GF-D8 (cell line): ENCODE measurements at regions not wholly inside any gene's neighbourhood (a gene's known extent, or its start where the extent isn't known, plus 50 kb on each side); places are given as distances from the start of the nearest gene placed in this dataset.

Experiments used
- DNase-seq: peaks from one replicate; lab custom pipeline; 2025; lab: John Stamatoyannopoulos, UW

DNA sequence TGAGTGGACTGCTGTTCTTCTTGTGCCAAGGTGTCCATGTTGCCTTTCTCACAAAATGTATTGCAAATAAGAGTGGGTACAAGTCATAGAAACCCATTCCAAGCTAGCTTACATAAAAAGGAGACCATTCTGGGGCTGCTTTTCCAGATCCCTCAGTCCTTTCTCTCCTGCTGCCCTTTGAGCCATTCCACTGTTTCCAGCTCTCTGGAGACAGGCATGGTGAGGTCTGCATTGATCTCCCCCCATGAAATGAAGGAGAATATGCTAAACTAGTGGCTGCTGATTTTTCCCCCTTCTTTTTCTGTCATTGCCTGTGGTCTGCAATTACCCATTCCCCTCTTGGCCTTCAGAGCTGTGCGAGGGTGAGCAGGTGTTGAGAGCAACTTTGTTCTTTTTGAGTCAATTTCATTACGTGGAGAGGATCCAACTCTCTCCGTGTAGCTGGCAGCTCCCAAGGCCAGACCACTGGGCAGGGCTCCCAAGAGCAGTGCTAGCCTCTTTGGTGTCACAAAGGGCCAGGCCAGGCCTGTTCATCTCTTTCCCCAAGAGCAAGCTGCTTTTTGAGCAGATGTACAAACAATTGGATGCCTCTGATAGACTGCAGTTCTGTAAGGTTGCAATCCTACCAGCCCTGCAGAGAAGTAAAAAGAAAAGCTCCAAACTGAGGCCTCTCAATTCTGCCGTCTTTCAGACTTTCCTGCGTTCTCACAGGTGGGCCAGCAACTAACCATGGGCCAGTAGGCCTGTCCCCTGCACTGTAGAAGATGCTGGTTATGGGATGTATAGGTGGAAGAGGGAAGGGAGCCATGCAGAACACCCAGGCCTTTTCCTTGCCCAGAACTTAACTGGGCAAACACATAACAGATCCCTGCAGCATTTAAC, 96.1 kb upstream of the ARMC2 start:
- no peak for DNase-seq

DNA sequence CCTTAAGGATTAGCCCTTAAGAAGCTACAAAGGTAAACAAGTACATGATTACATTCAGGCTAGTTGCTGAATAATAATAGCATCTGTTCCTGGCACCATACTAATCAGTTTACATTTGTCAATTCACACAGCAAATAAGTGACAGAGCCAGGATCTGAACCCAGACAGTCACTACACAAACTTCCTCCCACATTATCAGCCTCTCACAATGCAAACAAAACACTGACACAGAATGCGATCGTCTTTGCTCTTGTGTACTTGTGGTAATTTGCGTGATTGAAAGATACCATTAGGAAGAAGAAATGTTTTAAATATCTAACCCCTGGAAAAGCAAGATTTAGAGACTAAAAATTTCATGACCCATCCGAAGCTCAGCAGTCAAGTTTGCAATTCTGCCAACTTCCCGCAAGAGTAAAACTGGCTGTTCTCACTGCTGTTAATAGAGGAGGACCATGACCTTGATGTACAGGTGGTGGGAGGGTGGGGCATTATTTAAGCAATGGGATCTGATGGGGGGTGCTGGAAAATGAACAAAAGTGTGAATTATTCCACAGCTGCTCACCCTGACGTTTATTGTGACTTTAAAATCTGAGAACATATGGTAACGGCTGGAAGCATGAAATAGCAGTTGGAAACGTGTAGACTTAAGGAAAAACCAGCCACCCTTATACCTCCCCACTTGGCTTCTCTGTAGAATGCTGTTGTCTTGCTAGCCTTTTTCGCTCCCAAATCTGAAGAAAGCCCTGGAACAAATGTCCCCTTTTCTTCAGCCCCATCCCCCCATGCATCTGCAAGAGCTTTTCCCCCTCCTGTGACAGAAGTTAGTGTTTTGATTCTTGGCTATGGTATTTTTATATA, 95.3 kb upstream of the ARMC2 start:
- DNase-seq, result no peak

DNA sequence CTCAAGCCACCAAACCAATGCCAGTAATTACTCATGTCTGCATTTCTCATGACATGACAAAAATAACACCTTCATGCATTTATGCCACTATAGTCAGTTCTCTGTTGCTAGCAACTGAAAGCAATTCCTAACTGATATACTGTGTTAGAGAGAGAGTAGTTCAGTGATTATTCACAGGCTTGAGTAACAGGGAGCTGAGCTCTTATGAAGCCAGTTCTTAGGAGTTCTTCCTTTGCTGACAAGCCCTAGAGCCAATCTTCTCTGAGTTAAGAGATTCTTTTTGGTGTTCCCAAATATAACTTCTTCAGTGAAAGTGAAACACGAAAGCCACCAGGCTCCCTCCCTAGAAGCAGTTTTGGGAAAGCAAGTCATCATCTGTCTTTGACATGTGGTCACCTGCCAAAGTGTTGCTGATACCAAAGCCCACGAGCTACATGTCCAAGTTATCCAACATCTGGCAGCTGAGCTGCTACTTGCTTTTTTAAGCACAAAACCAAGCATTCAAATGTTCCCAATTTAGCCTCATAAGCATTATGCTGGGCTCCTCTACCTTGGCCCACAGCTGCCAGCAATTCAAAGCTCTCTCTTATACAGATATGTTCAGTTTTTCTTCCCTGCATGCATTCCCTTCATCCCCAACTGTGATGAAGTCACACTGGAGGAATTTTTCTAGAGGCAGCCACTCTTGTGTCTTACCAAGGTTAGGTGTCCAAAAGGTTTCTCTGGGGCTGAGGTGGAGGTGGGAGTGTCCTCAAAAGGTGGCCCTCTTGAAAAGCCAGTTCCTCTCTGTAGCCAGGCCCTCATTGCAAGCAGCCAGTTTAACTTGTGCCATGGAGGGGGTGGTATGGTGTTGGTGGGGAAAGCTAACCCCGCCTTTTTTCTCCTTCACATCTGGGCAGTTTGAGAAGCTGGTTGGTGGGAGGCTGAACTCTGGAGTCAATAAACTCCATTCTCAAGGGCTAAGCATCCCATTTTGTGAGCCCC, 92.7 kb upstream of the ARMC2 start:
- no peak for DNase-seq

DNA sequence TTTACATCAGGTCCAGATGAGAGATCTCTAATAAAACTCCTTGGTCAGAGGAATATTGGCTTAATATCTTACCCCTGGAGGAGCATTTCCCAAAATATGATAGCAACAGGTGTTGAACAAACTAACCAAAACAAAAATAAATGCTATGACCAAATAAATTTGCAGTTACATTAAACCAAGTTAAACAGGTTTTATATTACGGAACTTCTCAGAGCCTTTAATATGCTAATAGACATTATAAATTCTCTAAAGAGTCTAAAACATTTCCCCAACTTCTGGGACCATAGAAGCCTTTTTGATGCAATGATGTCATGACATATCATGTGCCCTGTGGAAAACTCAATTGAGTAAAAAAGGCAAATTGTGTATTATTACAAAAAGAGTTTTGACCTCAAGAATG, 90.9 kb upstream of the ARMC2 start:
- no peak for DNase-seq

DNA sequence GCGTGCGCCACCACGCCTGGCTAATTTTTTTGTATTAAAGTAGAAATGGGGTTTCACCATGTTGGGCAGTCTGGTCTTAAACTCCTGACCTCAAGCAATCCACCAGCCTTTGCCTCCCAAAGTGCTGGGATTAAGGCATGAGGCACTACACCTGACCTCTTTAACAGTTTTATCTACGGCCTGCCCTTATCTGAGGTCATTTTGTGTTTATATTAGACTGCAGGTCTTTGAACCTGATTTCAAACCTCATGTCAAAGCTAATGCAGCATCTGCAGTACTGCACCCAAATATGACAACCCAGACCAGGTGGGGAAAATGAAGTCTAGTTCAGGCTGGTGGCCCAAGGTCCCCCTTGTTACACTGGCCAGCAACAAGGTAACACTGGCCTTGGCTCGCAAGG, 89.3 kb upstream of the ARMC2 start:
- DNase-seq, result no peak

DNA sequence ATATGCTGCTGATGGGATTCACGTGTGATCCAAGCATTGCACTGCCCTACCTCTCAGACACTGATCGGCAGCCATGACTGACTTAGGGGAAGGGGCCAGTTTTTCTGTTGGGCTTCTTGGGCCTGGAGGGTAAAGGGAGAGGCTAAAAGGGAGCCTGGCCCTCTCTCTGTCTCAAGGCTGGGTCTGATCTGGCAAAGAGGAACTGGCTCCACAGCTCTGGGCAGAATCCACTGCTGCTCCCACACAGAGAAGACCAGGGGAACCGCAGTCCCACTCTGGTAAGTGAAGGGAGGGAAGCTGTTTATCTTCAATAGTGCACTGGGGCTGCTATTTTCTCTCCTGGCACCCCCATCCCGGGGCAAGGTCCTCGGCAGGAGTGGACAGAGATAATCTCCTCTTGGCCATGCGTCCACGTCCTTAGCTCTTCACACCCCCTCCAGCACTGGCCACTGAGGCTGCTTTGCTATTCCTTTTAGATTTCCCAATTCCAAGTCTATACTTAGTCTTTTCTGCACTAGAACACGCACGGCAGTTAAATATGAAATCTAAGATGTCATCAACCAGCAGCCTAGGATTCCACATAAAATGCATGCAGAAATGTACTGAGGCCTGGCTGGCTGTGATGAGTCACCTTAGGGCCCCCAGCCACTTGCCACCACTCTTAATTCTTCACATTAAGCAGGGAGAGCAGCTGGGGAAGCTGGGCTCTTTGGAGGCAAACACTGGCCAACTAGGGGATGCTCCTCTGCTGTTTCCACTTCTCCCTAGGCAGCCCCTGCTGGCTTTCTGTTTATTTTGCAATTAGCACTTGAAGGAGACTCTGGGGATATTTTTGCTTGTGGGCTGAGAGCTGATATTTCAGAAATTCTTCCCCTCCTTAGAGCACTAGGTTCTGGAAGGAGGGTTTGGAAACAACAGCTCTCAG, 87.8 kb upstream of the ARMC2 start:
- no peak for DNase-seq

DNA sequence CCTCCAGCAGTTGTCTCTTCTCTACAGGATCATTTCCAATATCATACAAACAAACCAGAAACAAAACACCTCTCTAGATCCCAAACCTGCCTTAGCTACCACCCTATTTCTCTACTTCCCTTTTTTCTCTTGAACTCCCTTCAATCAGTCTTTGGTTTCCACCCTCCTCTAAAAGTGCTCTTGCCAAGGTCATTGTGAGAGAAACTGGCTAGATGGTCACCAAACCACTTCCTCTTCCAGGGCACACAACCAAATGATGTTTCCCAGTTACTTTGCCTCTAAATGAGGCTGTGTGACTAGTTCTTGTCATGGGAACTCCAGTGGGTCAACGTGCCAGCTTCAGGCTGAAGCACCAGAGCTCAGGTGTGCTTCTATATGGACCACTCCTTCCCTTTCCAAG, 85.8 kb upstream of the ARMC2 start:
- peak; percentile 16 for DNase-seq

DNA sequence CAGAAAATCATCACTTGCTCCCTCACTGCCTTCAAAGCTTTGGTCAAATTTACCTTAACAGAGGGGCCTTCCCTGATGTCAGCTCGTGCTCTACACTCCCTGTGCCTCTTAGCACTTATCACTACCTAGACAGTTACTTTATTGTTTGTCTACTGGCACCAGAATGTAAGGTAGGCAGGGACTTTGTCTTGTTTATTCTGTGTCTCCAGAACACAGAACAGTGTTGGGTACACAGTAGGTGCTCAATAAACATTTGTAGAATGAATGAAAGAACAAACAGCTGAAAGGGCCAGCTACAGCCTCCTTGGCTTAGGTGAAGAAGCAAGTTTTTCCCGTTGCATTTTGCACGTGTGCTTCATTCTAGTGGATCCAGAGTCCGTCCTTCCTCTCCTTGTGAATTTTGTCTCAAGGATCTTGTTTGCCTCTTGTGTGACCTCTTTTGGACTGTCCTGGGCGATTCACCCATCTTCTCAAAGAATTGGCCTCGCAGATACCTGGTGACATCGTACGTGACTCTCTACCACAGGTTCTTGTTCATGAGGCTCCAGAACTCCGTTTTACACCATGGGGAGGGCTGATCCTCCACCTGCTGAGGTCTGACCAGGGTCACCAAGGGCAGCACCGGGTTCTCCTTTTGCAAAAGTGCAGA, 84.2 kb upstream of the ARMC2 start:
- no peak for DNase-seq

DNA sequence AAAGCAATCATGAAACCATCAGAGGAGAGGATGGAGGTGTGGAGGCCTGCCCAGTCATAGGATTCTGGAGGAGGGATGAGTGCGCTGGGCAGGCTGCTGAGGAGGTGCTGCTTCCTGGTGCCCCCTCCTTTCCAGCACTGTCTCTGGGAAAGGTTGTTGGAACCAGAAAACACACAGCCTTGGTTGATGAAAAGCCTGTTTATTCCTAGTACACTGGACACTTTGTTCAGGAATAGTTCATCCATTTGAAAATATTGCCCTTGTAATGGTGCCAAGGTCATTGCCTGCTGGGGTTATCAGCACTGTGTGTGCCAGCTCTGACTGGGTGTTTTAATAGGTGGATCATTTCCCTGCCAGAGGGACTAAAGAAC, 83.7 kb upstream of the ARMC2 start:
- DNase-seq, result no peak

DNA sequence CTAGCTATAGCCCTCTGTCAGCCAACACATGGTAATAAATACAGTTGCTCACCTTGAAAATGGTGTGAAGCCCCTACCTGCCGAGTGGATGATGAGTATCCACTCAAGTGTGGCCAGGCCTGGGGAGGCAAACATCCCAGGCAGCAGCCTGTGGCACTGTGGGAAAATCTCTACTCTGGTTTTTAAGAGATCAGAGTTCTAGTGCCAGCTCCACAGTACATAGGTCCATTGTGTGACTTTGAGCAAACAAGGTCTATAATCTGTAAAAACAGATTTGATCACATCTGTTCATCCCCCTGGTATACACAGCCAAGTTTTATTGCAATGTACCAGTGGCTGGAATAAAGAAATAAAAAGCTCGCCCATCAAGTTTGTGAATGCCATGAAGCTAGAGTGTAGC, 82.7 kb upstream of the ARMC2 start:
- DNase-seq, result no peak

DNA sequence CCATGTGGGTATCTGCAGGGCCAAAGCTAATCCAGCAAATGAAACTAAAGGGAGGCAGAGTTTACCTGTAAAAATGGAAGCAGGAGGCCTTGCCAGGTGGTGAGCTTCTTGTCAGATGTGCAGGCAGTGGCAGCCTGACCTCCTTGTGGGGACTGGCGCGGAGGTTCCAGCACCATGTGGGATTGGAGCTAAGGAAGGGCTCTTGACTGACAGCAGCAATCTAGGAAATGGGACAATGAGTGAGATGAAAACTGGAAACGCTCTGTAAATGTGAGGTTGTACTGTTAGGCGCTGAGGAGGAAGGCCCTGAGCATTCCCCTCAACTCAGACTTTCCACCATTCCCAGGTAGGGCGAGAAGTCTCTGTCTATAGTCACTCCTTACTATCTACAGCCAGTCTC, 81.8 kb upstream of the ARMC2 start:
- no peak for DNase-seq

DNA sequence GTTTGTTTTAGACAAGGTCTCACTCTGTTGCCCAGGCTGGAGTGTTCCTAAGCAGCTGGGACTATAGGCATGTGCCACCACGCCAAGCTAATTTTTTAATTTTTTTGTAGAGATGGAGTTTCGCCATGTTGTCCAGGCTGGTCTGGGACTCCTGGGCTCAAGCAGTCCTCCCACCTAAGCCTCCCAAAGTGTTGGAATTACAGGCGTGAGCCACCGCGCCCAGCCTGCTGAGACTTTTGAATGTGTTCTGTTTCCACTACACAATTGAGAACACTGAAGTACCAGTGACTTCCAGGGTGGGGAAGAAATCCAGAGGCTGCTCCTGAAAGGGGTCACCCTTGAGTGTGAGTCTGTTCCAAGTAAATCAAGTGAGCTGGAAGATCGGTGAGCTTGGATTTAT, 81.3 kb upstream of the ARMC2 start:
- DNase-seq, result no peak

DNA sequence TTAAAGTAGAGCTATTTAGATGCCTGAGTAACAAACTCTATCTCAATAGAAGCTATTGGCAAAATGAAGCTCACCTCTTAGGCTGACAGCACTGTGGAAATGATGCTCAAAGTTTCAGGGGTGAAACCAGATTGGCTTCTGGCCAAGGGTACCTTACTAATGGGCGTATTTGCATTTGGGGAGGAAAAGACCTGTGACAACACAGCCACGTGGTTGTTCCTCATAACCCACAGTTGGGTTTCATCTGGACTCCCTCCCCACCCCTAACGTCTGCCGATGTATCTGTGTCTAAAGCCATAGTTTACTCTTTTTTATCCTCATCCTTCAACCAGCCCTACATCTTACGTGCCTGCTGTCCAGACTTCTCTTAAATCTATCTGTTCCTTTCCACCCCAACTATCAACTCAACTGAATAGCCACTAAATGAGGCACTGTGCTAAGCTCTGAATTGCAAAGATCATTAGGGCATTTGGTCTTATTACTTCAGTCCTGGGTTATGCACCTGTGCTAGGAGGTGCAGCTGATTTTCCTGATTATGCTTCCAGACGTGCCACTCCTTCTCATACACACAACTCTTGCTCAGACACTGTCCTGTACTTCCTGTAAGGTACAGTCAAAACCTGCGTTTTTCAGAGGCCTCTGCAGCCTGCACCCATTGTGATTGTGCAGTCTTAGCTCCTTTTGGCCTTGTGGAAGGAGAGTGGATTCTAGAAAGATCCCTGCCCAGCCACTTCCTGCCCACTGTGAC, 80.6 kb upstream of the ARMC2 start:
- no peak for DNase-seq

DNA sequence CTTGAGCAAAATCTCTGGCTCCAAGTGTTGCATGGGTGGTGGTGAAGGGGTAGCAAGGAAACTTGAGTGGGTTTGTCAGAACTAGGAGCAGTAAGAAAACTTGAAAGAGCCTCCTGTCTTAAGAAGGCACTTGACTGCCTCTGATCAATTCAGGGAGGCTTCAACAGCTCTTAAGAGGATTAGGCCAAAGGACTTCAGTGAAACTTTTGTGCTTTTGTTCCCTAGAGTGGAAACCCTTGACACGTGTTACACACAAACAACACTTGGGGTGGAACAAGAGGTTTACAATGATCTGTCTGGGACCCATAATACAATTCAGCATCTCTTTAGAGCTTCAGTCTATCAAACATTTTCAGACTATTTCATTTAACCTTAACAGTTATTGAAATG, 80.1 kb upstream of the ARMC2 start:
- DNase-seq, result no peak

DNA sequence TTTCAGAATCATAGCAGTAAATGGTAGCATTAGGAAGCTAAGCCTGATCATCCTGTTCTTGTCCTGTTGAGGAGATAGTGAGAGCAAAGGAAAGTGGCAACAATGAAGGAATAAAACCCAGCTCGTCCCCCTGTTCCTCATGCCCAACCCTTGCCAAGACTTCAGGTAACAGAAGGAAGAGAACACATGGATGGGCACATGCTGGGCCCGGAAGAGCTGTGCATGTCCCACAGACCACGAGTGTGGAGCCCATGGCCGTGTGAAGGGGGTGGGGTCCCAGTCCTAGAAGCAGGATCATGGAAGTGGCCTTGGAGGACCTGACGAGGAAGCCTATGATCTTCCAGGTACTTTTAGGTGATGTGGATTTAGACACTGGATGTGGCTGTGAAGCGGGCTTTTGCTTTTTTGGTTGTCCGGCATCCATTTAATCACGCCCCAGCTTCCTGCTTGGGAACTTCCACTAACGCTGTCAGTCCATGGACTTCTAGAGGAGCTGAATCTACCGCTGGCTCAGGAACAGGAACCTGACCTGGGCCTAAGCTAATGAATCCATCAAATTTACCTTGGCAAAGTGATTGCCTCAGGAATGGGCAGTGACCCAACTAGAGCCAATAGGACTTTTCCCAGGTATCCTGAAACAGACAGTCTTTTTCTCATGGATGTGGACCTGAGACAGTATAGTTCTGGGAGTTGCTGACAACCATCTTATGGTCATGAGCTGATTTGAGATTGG, 79.3 kb upstream of the ARMC2 start:
- no peak for DNase-seq

DNA sequence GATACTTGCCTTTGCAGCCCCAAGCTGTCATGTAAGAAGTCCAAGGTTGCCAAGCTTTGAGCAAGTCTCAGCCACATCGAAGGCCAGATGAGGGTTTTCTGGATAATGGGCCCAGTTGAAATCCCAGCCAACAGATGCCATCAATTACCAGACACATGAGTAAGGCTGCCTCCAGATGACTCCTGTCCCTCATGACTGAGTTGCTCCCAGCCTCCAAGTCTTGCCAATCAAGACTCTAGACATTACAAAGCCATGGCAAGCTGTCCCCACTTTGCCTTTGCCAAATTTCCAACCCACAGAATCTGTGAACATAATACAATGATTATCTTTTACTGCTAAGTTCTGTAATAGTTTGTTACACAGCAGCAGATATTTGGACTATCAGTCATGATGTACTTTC, 76.8 kb upstream of the ARMC2 start:
- no peak for DNase-seq

DNA sequence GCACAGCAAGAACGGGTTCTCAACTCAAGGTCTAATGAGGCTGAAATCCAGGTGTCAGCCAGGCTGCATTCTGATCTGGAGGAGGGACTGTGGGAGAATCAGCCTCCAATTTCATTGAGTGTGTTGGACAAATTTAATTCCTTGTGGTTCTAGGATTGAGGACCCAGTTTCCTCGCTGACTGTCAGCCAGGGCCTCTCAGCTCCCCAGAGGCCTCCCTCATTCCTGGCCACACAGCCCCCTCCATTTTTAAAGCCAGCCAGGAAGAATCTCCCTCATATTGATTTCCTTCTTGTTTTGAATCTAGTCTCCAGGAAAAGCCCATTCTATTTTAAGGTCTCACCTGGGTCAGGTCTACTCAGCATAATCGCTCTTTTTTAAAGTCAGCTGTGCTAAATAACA, 73.7 kb upstream of the ARMC2 start:
- DNase-seq, result no peak

DNA sequence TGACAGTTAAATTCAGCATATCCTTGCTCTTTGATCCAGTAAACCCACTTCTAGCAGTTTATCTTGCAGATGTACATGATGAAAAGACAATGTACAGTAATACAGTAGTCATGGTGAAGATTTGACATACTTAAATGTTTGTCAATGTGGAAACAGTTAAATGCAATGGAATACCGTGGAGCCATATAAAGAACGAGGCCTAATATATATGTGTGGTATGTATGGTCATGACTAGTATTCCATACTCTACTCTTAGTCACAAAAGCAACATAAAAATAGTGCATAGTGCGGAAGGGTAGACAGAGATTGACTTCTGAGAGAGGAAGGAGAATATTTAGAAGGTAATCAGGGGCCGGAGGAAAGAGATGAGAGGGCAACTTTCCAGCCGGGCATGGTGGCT, 70.7 kb upstream of the ARMC2 start:
- no peak for DNase-seq
